ENCODE measurements at regions not wholly inside any gene's neighbourhood (a gene's known extent, or its start where the extent isn't known, plus 50 kb on each side); places are given as distances from the start of the nearest gene placed in this dataset.

GRCh38 chr3:27878014-27878383 is 155.9 kb upstream of the EOMES start:
- no peaks in the 10 kb centered on the region for H3K36me3 ChIP-seq (ENCODE audit: control insufficient read depth, insufficient read depth, low read length)
- no peaks in the 10 kb centered on the region for H3K4me1 ChIP-seq (ENCODE audit: control insufficient read depth, insufficient read depth, low read length)
- intact Hi-C loops (cut with micrococcal nuclease; ENCODE audit: unreplicated experiment) (no loop called here), in situ Hi-C loops (cut with HindIII; ENCODE audit: low pct_unique_long_range_greater_than_20kb, low sequenced_read_pairs) (no loop called here)
- no peak for TF ChIP-seq POLR2AphosphoS5 (IDR thresholded peaks at IDR 0.05; ENCODE audit: low read depth, low read length)
- no peak for TF ChIP-seq REST (IDR thresholded peaks at IDR 0.05; ENCODE audit: insufficient read depth in 1 of 2, low read depth in 2 of 2, low read length in 1 of 2)
- no peak for TF ChIP-seq SIN3A (IDR thresholded peaks at IDR 0.05; ENCODE audit: borderline replicate concordance, insufficient read depth, low read depth, low read length)
- TF ChIP-seq CTCF (IDR thresholded peaks at IDR 0.05), result no peak
- no peaks in the 10 kb centered on the region for H3K9me3 ChIP-seq (ENCODE audit: control insufficient read depth, insufficient read depth, low read depth, low read length)
- no peak for DNase-seq (ENCODE audit: low read depth, low spot score)
- ChIA-PET POLR2A (no interaction called here), CTCF (no interaction called here)
- BruUV-seq (replicated peaks), result no TSS peak
- no peak overlapping the region for H3K4me3 ChIP-seq (ENCODE audit: low read depth in 2 of 2, low read length in 2 of 2)
- no peak for ATAC-seq
- no peaks in the 10 kb centered on the region for H3K27me3 ChIP-seq (ENCODE audit: control insufficient read depth, insufficient read depth, low read length)
- H3K27ac ChIP-seq (ENCODE audit: low read length), result no peak overlapping the region

- no peaks in the 10 kb centered on the region for H3K36me3 ChIP-seq (ENCODE audit: control insufficient read depth, insufficient read depth, low read length)
- no peaks in the 10 kb centered on the region for H3K9me3 ChIP-seq (ENCODE audit: control insufficient read depth, insufficient read depth, low read depth, low read length)
- intact Hi-C loops (cut with micrococcal nuclease; ENCODE audit: unreplicated experiment) (no loop called here), in situ Hi-C loops (cut with HindIII; ENCODE audit: low pct_unique_long_range_greater_than_20kb, low sequenced_read_pairs) (no loop called here)
- no TSS peak for BruUV-seq (replicated peaks)
- no peak overlapping the region for H3K27ac ChIP-seq (ENCODE audit: low read length)
- no peak for TF ChIP-seq SIN3A (IDR thresholded peaks at IDR 0.05; ENCODE audit: borderline replicate concordance, insufficient read depth, low read depth, low read length)
- no peak for TF ChIP-seq REST (IDR thresholded peaks at IDR 0.05; ENCODE audit: insufficient read depth in 1 of 2, low read depth in 2 of 2, low read length in 1 of 2)
- no peak for TF ChIP-seq TCF7L2 (IDR thresholded peaks at IDR 0.05; ENCODE audit: low read depth, low read length)
- TF ChIP-seq POLR2AphosphoS5 (IDR thresholded peaks at IDR 0.05; ENCODE audit: low read depth, low read length), result no peak
- no peak for TF ChIP-seq CTCF (IDR thresholded peaks at IDR 0.05)
- DNase-seq (ENCODE audit: low read depth, low spot score), result no peak
- peaks cover 2% of the 10 kb centered on the region; the same call in 1 of the 2 replicates for H3K27me3 ChIP-seq (ENCODE audit: control insufficient read depth, insufficient read depth, low read length)
- ATAC-seq, result no peak
- ChIA-PET POLR2A (no interaction called here), CTCF (no interaction called here)
- H3K4me3 ChIP-seq (ENCODE audit: low read depth in 2 of 2, low read length in 2 of 2), result peak overlapping the region; percentile 8 to 34; a peak in 3 of 4 replicates
- no peaks in the 10 kb centered on the region for H3K4me1 ChIP-seq (ENCODE audit: control insufficient read depth, insufficient read depth, low read length)
These were observed 159.1 kb upstream of the EOMES start for GRCh38 chr3:27880969-27881892.
